OCI-LY1 (cell line): ENCODE measurements at regions not wholly inside any gene's neighbourhood (a gene's known extent, or its start where the extent isn't known, plus 50 kb on each side); places are given as distances from the start of the nearest gene placed in this dataset.

Source experiments
- H2AFZ ChIP-seq: fragments of 200-600 bp; sonication (generic), shearing (Covaris generic); 2 replicates; pipeline ENCODE4 v1.6.0; 2014; ENCODE audit warnings: antibody characterized with exemption, mild to moderate bottlenecking, low read length
- H3F3A ChIP-seq: fragments of 200-600 bp; sonication (generic), shearing (Covaris generic); 2 replicates; pipeline ENCODE4 v1.6.0; 2014; ENCODE audit warnings: mild to moderate bottlenecking, antibody characterized with exemption, low read length, moderate library complexity; ENCODE audit not compliant: insufficient read depth
- H3K27ac ChIP-seq: fragments of 200-600 bp; sonication (generic); 2 replicates; pipeline ENCODE4 v1.5.1; 2014; ENCODE audit warnings: low read length, mixed run types, mild to moderate bottlenecking, low read depth; ENCODE audit not compliant: poor library complexity, severe bottlenecking
- H3K27me3 ChIP-seq: fragments of 200-600 bp; sonication (generic); 2 replicates; pipeline ENCODE4 v1.6.0; 2014; ENCODE audit warnings: antibody characterized with exemption, mild to moderate bottlenecking, low read length, moderate library complexity; ENCODE audit not compliant: insufficient read depth
- H3K36me3 ChIP-seq: fragments of 200-600 bp; sonication (generic); 2 replicates; pipeline ENCODE4 v1.6.1; 2014; ENCODE audit warnings: mild to moderate bottlenecking, antibody characterized with exemption, low read length, moderate library complexity, mixed read lengths; ENCODE audit not compliant: insufficient read depth
- H3K4me1 ChIP-seq: fragments of 200-600 bp; sonication (generic); 2 replicates; pipeline ENCODE4 v1.5.1; 2014; ENCODE audit warnings: mild to moderate bottlenecking, low read length, moderate library complexity; ENCODE audit not compliant: insufficient read depth, severe bottlenecking
- H3K4me2 ChIP-seq: fragments of 200-600 bp; sonication (generic), shearing (Covaris generic); 2 replicates; pipeline ENCODE4 v1.6.1; 2014; ENCODE audit warnings: low read length
- H3K4me3 ChIP-seq: fragments of 200-600 bp; sonication (generic); 2 replicates; pipeline ENCODE4 v1.5.1; 2014; ENCODE audit warnings: low read length, low read depth, mild to moderate bottlenecking, mixed read lengths; ENCODE audit not compliant: poor library complexity, severe bottlenecking
- H3K79me2 ChIP-seq: fragments of 200-600 bp; shearing (Covaris generic); 2 replicates; pipeline ENCODE4 v1.6.1; 2016; ENCODE audit warnings: mixed run types, low read length, mixed read lengths; ENCODE audit not compliant: insufficient read depth
- H3K9ac ChIP-seq: fragments of 200-600 bp; sonication (generic), shearing (Covaris generic); 2 replicates; pipeline ENCODE4 v1.6.1; 2014; ENCODE audit warnings: mild to moderate bottlenecking, low read length, mixed read lengths
- H3K9me2 ChIP-seq: fragments of 200-600 bp; sonication (generic), shearing (Covaris generic); 2 replicates; pipeline ENCODE4 v1.6.1; 2014; ENCODE audit warnings: low read depth, mild to moderate bottlenecking, low read length, mixed read lengths
- H3K9me3 ChIP-seq: fragments of 200-600 bp; shearing (Covaris generic); 2 replicates; pipeline ENCODE4 v1.6.1; 2014; ENCODE audit warnings: low read length, mixed read lengths
- H4K20me1 ChIP-seq: fragments of 200-600 bp; sonication (generic), shearing (Covaris generic); 2 replicates; pipeline ENCODE4 v1.6.0; 2016; ENCODE audit warnings: mild to moderate bottlenecking, low read length; ENCODE audit not compliant: insufficient read depth
- EZH2 ChIP-seq: fragments of 200-600 bp; sonication (generic), shearing (Covaris generic); IDR thresholded peaks from 2 replicates; pipeline ENCODE4 v1.8.0; 2017; ENCODE audit warnings: borderline replicate concordance, mixed run types, mild to moderate bottlenecking, antibody characterized with exemption, low read length, moderate library complexity, mixed read lengths
- TF ChIP-seq, protein P1 (sequence below): fragments of 200-600 bp; sonication (generic), shearing (Covaris generic); IDR thresholded peaks from 2 replicates; pipeline ENCODE4 v1.5.1; 2017; ENCODE audit warnings: mild to moderate bottlenecking, antibody characterized with exemption, low read length, moderate library complexity, mixed read lengths

DNA sequence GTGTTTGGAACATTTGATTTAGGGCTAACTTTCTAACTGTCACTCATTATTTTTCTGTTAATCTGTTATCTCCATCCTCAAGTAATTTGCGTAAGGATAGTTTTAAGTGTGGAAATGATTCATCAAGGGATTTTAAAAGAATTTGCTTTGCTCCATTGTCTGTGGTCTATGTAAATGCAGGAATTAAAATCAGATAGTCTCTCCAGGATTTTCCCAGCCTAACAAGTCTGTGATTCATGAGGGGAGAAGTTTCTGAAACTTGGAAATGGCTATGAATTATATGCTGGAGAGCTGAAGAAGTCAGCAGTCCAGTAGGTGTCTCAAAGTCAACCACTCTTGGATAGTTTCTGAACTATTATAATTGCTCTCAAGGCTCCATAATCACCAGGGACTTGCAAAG lies 264.5 kb downstream of the MRPL39 start:
- H2AFZ ChIP-seq, result no peak overlapping the region
- no peaks in the 10 kb centered on the region for H4K20me1 ChIP-seq
- H3F3A ChIP-seq, result no peaks in the 10 kb centered on the region
- TF ChIP-seq EZH2, result no peak
- TF ChIP-seq, protein P1, sequence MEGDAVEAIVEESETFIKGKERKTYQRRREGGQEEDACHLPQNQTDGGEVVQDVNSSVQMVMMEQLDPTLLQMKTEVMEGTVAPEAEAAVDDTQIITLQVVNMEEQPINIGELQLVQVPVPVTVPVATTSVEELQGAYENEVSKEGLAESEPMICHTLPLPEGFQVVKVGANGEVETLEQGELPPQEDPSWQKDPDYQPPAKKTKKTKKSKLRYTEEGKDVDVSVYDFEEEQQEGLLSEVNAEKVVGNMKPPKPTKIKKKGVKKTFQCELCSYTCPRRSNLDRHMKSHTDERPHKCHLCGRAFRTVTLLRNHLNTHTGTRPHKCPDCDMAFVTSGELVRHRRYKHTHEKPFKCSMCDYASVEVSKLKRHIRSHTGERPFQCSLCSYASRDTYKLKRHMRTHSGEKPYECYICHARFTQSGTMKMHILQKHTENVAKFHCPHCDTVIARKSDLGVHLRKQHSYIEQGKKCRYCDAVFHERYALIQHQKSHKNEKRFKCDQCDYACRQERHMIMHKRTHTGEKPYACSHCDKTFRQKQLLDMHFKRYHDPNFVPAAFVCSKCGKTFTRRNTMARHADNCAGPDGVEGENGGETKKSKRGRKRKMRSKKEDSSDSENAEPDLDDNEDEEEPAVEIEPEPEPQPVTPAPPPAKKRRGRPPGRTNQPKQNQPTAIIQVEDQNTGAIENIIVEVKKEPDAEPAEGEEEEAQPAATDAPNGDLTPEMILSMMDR, result no peak
- H3K27me3 ChIP-seq, result no peaks in the 10 kb centered on the region
- no peaks in the 10 kb centered on the region for H3K4me1 ChIP-seq
- H3K79me2 ChIP-seq, result no peaks in the 10 kb centered on the region
- H3K4me3 ChIP-seq, result no peak overlapping the region
- no peak overlapping the region for H3K27ac ChIP-seq
- H3K4me2 ChIP-seq, result no peak overlapping the region
- no peaks in the 10 kb centered on the region for H3K9me2 ChIP-seq
- no peaks in the 10 kb centered on the region for H3K36me3 ChIP-seq
- H3K9me3 ChIP-seq, result no peaks in the 10 kb centered on the region
- H3K9ac ChIP-seq, result no peak overlapping the region

DNA sequence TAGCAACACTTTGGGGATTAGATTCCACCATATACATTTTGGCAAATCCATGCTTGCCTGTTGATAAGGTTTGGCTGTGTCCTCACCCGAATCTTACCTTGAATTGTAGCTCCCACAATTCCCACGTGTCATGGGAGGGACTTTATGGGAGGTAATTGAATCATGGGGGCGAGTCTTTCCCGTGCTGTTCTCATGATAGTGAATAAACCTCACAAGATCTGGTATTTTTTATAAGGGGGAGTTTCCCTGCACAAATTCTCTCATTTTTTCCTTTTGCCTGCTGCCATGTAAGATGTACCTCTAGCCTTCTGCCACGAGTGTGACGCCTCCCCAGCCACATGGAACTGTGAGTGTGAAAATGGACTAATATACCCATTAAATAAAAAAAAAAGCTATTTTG lies 265.3 kb downstream of the MRPL39 start:
- no peaks in the 10 kb centered on the region for H3K9me2 ChIP-seq
- H3K9me3 ChIP-seq, result no peaks in the 10 kb centered on the region
- H2AFZ ChIP-seq, result no peak overlapping the region
- H3K27me3 ChIP-seq, result no peaks in the 10 kb centered on the region
- no peaks in the 10 kb centered on the region for H3K79me2 ChIP-seq
- H4K20me1 ChIP-seq, result no peaks in the 10 kb centered on the region
- no peaks in the 10 kb centered on the region for H3F3A ChIP-seq
- H3K36me3 ChIP-seq, result no peaks in the 10 kb centered on the region
- no peak overlapping the region for H3K4me3 ChIP-seq
- H3K9ac ChIP-seq, result no peak overlapping the region
- H3K4me2 ChIP-seq, result no peak overlapping the region
- no peaks in the 10 kb centered on the region for H3K4me1 ChIP-seq
- H3K27ac ChIP-seq, result no peak overlapping the region
- no peak for TF ChIP-seq EZH2
- TF ChIP-seq, protein P1, result no peak

DNA sequence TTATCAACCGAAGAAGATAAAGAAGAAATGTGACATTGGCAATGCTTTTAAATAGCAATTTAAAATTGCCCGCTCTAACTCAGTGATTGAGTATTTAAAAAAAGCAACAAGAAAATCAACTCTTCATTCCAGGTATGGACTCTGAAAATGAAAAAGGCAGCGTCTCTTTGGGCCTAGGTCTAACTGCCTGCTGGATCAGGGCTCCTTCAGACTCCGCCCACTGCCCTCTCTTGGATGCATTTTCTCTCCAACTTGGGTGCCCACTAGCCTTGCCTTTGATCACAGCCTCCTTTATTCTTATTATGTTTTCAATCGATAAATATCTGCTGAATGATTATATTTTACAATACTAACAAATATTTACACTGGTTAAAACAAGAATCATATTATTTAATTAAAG lies 268.9 kb downstream of the MRPL39 start:
- Histone ChIP-seq H3K9me3 (no peaks in the 10 kb centered on the region), H3F3A (no peaks in the 10 kb centered on the region), H4K20me1 (no peaks in the 10 kb centered on the region), H3K4me1 (no peaks in the 10 kb centered on the region), H3K4me3 (no peak overlapping the region), H3K27me3 (no peaks in the 10 kb centered on the region), H3K36me3 (no peaks in the 10 kb centered on the region), H3K9me2 (no peaks in the 10 kb centered on the region), H3K79me2 (no peaks in the 10 kb centered on the region), H3K4me2 (no peak overlapping the region), H2AFZ (no peak overlapping the region), H3K27ac (no peak overlapping the region), H3K9ac (no peak overlapping the region)
- TF ChIP-seq EZH2, result no peak
- TF ChIP-seq, protein P1, result no peak
